Neural cell (in vitro differentiated cells): ENCODE measurements at regions not wholly inside any gene's neighbourhood (a gene's known extent, or its start where the extent isn't known, plus 50 kb on each side); places are given as distances from the start of the nearest gene placed in this dataset.
"Not testable (repeated sequence)": the region's sequence is repeated elsewhere in the genome, so short reads cannot be mapped to it uniquely, and the experiment has no call there.

Experiments
- H2AFZ ChIP-seq: fragments of 200-600, 300-800 bp; sonication (generic), shearing (Covaris generic); 2 replicates; pipeline ENCODE4 v1.6.0; 2014; ENCODE audit warnings: low read depth, mild to moderate bottlenecking, antibody characterized with exemption, low read length, moderate library complexity
- H3F3A ChIP-seq: fragments of 200-600 bp; shearing (Covaris generic); 2 replicates; pipeline ENCODE4 v1.6.1; 2016; ENCODE audit warnings: mild to moderate bottlenecking, moderate library complexity, mixed read lengths, antibody characterized with exemption, low read length; ENCODE audit not compliant: insufficient read depth, poor library complexity, severe bottlenecking
- H3K27ac ChIP-seq: fragments of 200-600, 300-800 bp; sonication (generic), shearing (Covaris generic); 2 replicates; pipeline ENCODE4 v1.5.1; 2014; ENCODE audit warnings: mild to moderate bottlenecking, low read length, moderate library complexity
- H3K27me3 ChIP-seq: fragments of 300-800, 200-600 bp; sonication (generic), shearing (Covaris generic); 2 replicates; pipeline ENCODE4 v1.6.0; 2014; ENCODE audit warnings: mild to moderate bottlenecking, low read depth, low read length, moderate library complexity; ENCODE audit not compliant: insufficient read depth
- H3K36me3 ChIP-seq: fragments of 300-800, 200-600 bp; sonication (generic), shearing (Covaris generic); 2 replicates; pipeline ENCODE4 v1.5.1; 2014; ENCODE audit warnings: mild to moderate bottlenecking, antibody characterized with exemption, low read length, moderate library complexity; ENCODE audit not compliant: insufficient read depth
- H3K4me2 ChIP-seq: fragments of 300-800, 200-600 bp; sonication (generic), shearing (Covaris generic); 2 replicates; pipeline ENCODE4 v1.6.0; 2014; ENCODE audit warnings: mild to moderate bottlenecking, low read length
- H3K4me3 ChIP-seq: fragments of 300-800, 200-600 bp; sonication (generic), shearing (Covaris generic); 2 replicates; pipeline ENCODE4 v1.5.1; 2014; ENCODE audit warnings: mild to moderate bottlenecking, low read length, moderate library complexity
- H3K79me2 ChIP-seq: fragments of 200-600 bp; shearing (Covaris generic); replicated peaks from 2 replicates; pipeline ENCODE4 v1.6.0; 2014; ENCODE audit warnings: mild to moderate bottlenecking, low read length, moderate library complexity; ENCODE audit not compliant: insufficient read depth
- H3K9ac ChIP-seq: fragments of 300-800, 200-600 bp; sonication (generic), shearing (Covaris generic); 2 replicates; pipeline ENCODE4 v1.6.1; 2016; ENCODE audit warnings: mild to moderate bottlenecking, low read length, mixed read lengths
- H3K9me2 ChIP-seq: fragments of 200-600 bp; shearing (Covaris generic); 2 replicates; pipeline ENCODE4 v1.6.1; 2016; ENCODE audit warnings: mild to moderate bottlenecking, low read length, mixed read lengths; ENCODE audit not compliant: insufficient read depth
- H3K9me3 ChIP-seq: fragments of 200-600, 300-800 bp; sonication (generic), shearing (Covaris generic); 2 replicates; pipeline ENCODE4 v1.6.1; 2016; ENCODE audit warnings: mild to moderate bottlenecking, mixed run types, low read length, moderate library complexity, mixed read lengths
- H4K20me1 ChIP-seq: fragments of 200-600 bp; shearing (Covaris generic); 2 replicates; pipeline ENCODE4 v1.6.1; 2016; ENCODE audit warnings: mild to moderate bottlenecking, mixed run types; ENCODE audit not compliant: insufficient read depth
- CTCF ChIP-seq: fragments of 450-650 bp; IDR thresholded peaks from 2 replicates; pipeline ENCODE4 v1.5.1; 2014; ENCODE audit warnings: antibody characterized with exemption, mild to moderate bottlenecking, moderate library complexity; ENCODE audit not compliant: poor library complexity, severe bottlenecking
- EP300 ChIP-seq: fragments of 450-650 bp; conservative IDR thresholded peaks from 2 replicates; pipeline ENCODE4 v1.6.1; 2014; ENCODE audit warnings: antibody characterized with exemption, mild to moderate bottlenecking, moderate library complexity; ENCODE audit not compliant: poor library complexity, severe bottlenecking
- EZH2 ChIP-seq: fragments of 200-600, 300-800 bp; shearing (Covaris generic), sonication (generic); IDR thresholded peaks from 2 replicates; pipeline ENCODE4 v1.6.1; 2014; ENCODE audit warnings: antibody characterized with exemption, low read length, borderline replicate concordance, mild to moderate bottlenecking; ENCODE audit not compliant: insufficient read depth, poor library complexity, severe bottlenecking
- MXI1 ChIP-seq: fragments of 450-650 bp; conservative IDR thresholded peaks from 2 replicates; pipeline ENCODE4 v1.6.1; 2014; ENCODE audit warnings: antibody characterized with exemption, mild to moderate bottlenecking; ENCODE audit not compliant: poor library complexity, severe bottlenecking
- POLR2AphosphoS5 ChIP-seq: IDR thresholded peaks from 2 replicates; pipeline ENCODE4 v1.6.1; 2012
- RAD21 ChIP-seq: fragments of 450-650 bp; conservative IDR thresholded peaks from 2 replicates; pipeline ENCODE4 v1.6.1; 2014; ENCODE audit warnings: antibody characterized with exemption, mild to moderate bottlenecking, moderate library complexity
- REST ChIP-seq: IDR thresholded peaks from 2 replicates; pipeline ENCODE4 v1.6.1; 2012; ENCODE audit warnings: borderline replicate concordance
- SMC3 ChIP-seq: fragments of 450-650 bp; conservative IDR thresholded peaks from 2 replicates; pipeline ENCODE4 v1.6.1; 2014; ENCODE audit warnings: antibody characterized with exemption, mild to moderate bottlenecking, moderate library complexity; ENCODE audit not compliant: poor library complexity
- TAF1 ChIP-seq: IDR thresholded peaks from 2 replicates; pipeline ENCODE4 v1.6.1; 2012; ENCODE audit warnings: low read depth

- Histone ChIP-seq H3K4me3 (no peak overlapping the region), H3K27ac (peak overlapping the region; percentile 28), H3K9me2 (no peaks in the 10 kb centered on the region), H4K20me1 (no peaks in the 10 kb centered on the region), H3K4me2 (peak overlapping the region; percentile 27), H3K79me2 (no peaks in the 10 kb centered on the region), H3K27me3 (no peaks in the 10 kb centered on the region), H3K36me3 (no peaks in the 10 kb centered on the region), H3F3A (peaks cover 6% of the 10 kb centered on the region), H3K9me3 (no peaks in the 10 kb centered on the region), H3K9ac (no peak overlapping the region), H2AFZ (no peak overlapping the region)
- peak; percentile 70 for TF ChIP-seq POLR2AphosphoS5
- peak; percentile 92 for TF ChIP-seq EP300
- TF ChIP-seq MXI1: no peak
Observed at GRCh38 chr3:76532158-76532822, 507.6 kb upstream of the ROBO2 start.

DNA sequence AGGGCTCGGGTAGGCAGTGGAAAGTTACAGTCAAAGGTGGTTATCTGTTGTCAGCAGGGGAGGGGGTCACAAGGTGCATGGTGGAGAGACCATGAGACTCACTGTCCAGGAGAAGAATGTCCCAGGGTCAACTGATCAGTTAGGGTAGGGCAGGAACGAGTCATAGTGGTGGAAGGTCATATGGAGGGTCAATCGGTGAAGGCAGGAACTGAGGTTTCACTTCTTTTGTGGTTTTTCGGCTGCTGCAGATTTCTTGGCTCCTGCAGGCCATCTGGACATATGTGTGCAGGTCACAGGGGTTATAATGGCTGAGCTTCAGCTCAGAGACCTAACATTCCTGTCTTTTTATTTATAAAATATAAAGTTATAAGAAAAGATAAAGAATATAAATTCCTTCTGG is 506.2 kb upstream of the ROBO2 start:
- not testable (repeated sequence) for H3K9me2 ChIP-seq, H3K9me3 ChIP-seq, H3K36me3 ChIP-seq, H4K20me1 ChIP-seq, H3K4me3 ChIP-seq, H3K79me2 ChIP-seq, H2AFZ ChIP-seq, H3K4me2 ChIP-seq, H3F3A ChIP-seq, H3K9ac ChIP-seq, H3K27me3 ChIP-seq, H3K27ac ChIP-seq

GRCh38 chr3:76537857-76538256 is 502.0 kb upstream of the ROBO2 start:
- not testable (repeated sequence) for H2AFZ ChIP-seq, H3K4me2 ChIP-seq, H3K79me2 ChIP-seq, H3K4me3 ChIP-seq, H3K27ac ChIP-seq, H3K27me3 ChIP-seq, H3K36me3 ChIP-seq, H3K9ac ChIP-seq, H3K9me2 ChIP-seq, H3F3A ChIP-seq, H4K20me1 ChIP-seq, H3K9me3 ChIP-seq

GRCh38 chr3:76547674-76548073 is 492.2 kb upstream of the ROBO2 start:
- Histone ChIP-seq H3K36me3 (no peaks in the 10 kb centered on the region), H3K79me2 (no peaks in the 10 kb centered on the region), H3K27me3 (no peaks in the 10 kb centered on the region), H3K4me2 (no peak overlapping the region), H3K9me2 (no peaks in the 10 kb centered on the region), H2AFZ (no peak overlapping the region), H3F3A (no peaks in the 10 kb centered on the region), H3K9me3 (no peaks in the 10 kb centered on the region), H3K9ac (no peak overlapping the region), H3K27ac (no peak overlapping the region), H4K20me1 (no peaks in the 10 kb centered on the region), H3K4me3 (peak overlapping the region; percentile 5)
- no peak for TF ChIP-seq SMC3
- TF ChIP-seq RAD21: no peak
- no peak for TF ChIP-seq CTCF
- no peak for TF ChIP-seq POLR2AphosphoS5
- no peak for TF ChIP-seq REST
- TF ChIP-seq MXI1: no peak
- TF ChIP-seq TAF1: no peak
- no peak for TF ChIP-seq EP300
- TF ChIP-seq EZH2: no peak
